OCI-LY3 (cell line): ENCODE measurements at regions not wholly inside any gene's neighbourhood (a gene's known extent, or its start where the extent isn't known, plus 50 kb on each side); places are given as distances from the start of the nearest gene placed in this dataset.

Source experiments
- CTCF ChIP-seq: fragments of 200-600, 300-600 bp; sonication (generic); IDR thresholded peaks from 2 replicates; pipeline ENCODE4 v1.5.1; 2014; ENCODE audit warnings: antibody characterized with exemption, low read length, low read depth
- EZH2phosphoT487 ChIP-seq: fragments of 200-600 bp; shearing (Covaris generic); IDR thresholded peaks from 2 replicates; pipeline ENCODE4 v1.6.1; 2018; ENCODE audit warnings: antibody characterized with exemption, mixed run types, low read depth

GRCh38 chr3:80733522-80734176, 965.9 kb upstream of the ROBO1 start:
- TF ChIP-seq CTCF = no peak
- no peak for TF ChIP-seq EZH2phosphoT487
